Panc1 (cell line): ENCODE measurements at regions not wholly inside any gene's neighbourhood (a gene's known extent, or its start where the extent isn't known, plus 50 kb on each side); places are given as distances from the start of the nearest gene placed in this dataset.

Experiments used
- ATAC-seq: fragments of 200-7000 bp; cut with Tn5 transposase; 2 replicates; pipeline ENCODE4 v1.9.1; 2020; ENCODE audit warnings: mild to moderate bottlenecking, moderate library complexity
- BruUV-seq: library from RNA; stranded (reverse); fragments of 400-500 nt; replicated peaks from 2 replicates; lab custom pipeline; 2021; lab: Mats Ljungman, UMichigan
- CTCF ChIA-PET: fragments of 300-600 bp; sonication (Branson Sonifier 250); formaldehyde crosslinking; loops from one replicate; lab custom pipeline; 2022; ENCODE audit warnings: antibody characterized with exemption; lab: Charles Lee
- POLR2A ChIA-PET: fragments of 300-600 bp; sonication (Branson Sonifier 250); formaldehyde crosslinking; loops from one replicate; lab custom pipeline; 2022; ENCODE audit warnings: antibody characterized with exemption; lab: Charles Lee
- DNase-seq: peaks from one replicate; pipeline ENCODE4 v3.0.0-alpha.2; 2010; ENCODE audit warnings: low read depth, low spot score
- H3K27ac ChIP-seq: 2 replicates; pipeline ENCODE4 v1.5.1; 2011; ENCODE audit warnings: mild to moderate bottlenecking, low read length, inconsistent platforms
- H3K27me3 ChIP-seq: fragments of 200-500 bp; sonication (Bioruptor generic); 2 replicates; pipeline ENCODE4 v1.6.0; 2014; ENCODE audit warnings: low read length, inconsistent platforms; ENCODE audit not compliant: control insufficient read depth, insufficient read depth
- H3K36me3 ChIP-seq: fragments of 200-500 bp; sonication (Bioruptor generic); 2 replicates; pipeline ENCODE4 v1.5.1; 2014; ENCODE audit warnings: inconsistent platforms, mild to moderate bottlenecking, low read length, moderate library complexity; ENCODE audit not compliant: control insufficient read depth, insufficient read depth
- H3K4me1 ChIP-seq: 2 replicates; pipeline ENCODE4 v1.5.1; 2011; ENCODE audit warnings: inconsistent platforms, mild to moderate bottlenecking, low read length, moderate library complexity; ENCODE audit not compliant: control insufficient read depth, insufficient read depth
- H3K4me3 ChIP-seq, 2 experiments: 2 replicates each; pipeline ENCODE4 v1.5.1; 2011 to 2012; ENCODE audit warnings: low read depth in 2 of 2, low read length in 2 of 2, mild to moderate bottlenecking in 2 of 2, inconsistent platforms in 1 of 2, moderate library complexity in 1 of 2
- H3K9me3 ChIP-seq: fragments of 200-500 bp; sonication (Bioruptor generic); 2 replicates; pipeline ENCODE4 v1.5.1; 2014; ENCODE audit warnings: low read depth, mild to moderate bottlenecking, inconsistent platforms, low read length, moderate library complexity; ENCODE audit not compliant: control insufficient read depth, insufficient read depth
- POLR2AphosphoS5 ChIP-seq: IDR thresholded peaks from 2 replicates; pipeline ENCODE4 v1.6.1; 2012; ENCODE audit warnings: mild to moderate bottlenecking, low read depth, low read length, moderate library complexity
- SIN3A ChIP-seq: IDR thresholded peaks from 2 replicates; pipeline ENCODE4 v1.6.1; 2012; ENCODE audit warnings: low read depth, mild to moderate bottlenecking, low read length, moderate library complexity, borderline replicate concordance; ENCODE audit not compliant: insufficient read depth
- TCF7L2 ChIP-seq: IDR thresholded peaks from 2 replicates; pipeline ENCODE4 v1.6.1; 2011; ENCODE audit warnings: mild to moderate bottlenecking, low read depth, low read length, inconsistent platforms
- in situ Hi-C: cut with HindIII; loops from 2 replicates; pipeline ENCODE4 v1.10.0; 2016; ENCODE audit warnings: low sequenced_read_pairs, low pct_unique_long_range_greater_than_20kb
- intact Hi-C: fragments of 100-400 bp; cut with micrococcal nuclease; formaldehyde crosslinking; loops from one replicate; pipeline ENCODE4 v1.10.0; 2022; ENCODE audit not compliant: unreplicated experiment
- TF ChIP-seq, protein P1 (sequence below): fragments of 450-650 bp; IDR thresholded peaks from 2 replicates; pipeline ENCODE4 v1.5.1; 2017; ENCODE audit warnings: mild to moderate bottlenecking
- TF ChIP-seq, protein P2 (sequence below), 2 experiments: IDR thresholded peaks; 2 replicates each; pipeline ENCODE4 v1.6.1; 2011 to 2012; ENCODE audit warnings: low read depth in 2 of 2, control low read depth in 1 of 2, low read length in 1 of 2, mild to moderate bottlenecking in 1 of 2, moderate library complexity in 1 of 2; ENCODE audit not compliant: insufficient read depth in 1 of 2

- Histone ChIP-seq H3K36me3 (no peaks in the 10 kb centered on the region), H3K4me3 (no peak overlapping the region), H3K4me1 (no peaks in the 10 kb centered on the region), H3K9me3 (no peaks in the 10 kb centered on the region), H3K27me3 (no peaks in the 10 kb centered on the region), H3K27ac (no peak overlapping the region)
- intact Hi-C loops: no loop called here
- DNase-seq: no peak
- in situ Hi-C loops: no loop called here
- no TSS peak for BruUV-seq
- no peak for TF ChIP-seq POLR2AphosphoS5
- TF ChIP-seq, protein P1, sequence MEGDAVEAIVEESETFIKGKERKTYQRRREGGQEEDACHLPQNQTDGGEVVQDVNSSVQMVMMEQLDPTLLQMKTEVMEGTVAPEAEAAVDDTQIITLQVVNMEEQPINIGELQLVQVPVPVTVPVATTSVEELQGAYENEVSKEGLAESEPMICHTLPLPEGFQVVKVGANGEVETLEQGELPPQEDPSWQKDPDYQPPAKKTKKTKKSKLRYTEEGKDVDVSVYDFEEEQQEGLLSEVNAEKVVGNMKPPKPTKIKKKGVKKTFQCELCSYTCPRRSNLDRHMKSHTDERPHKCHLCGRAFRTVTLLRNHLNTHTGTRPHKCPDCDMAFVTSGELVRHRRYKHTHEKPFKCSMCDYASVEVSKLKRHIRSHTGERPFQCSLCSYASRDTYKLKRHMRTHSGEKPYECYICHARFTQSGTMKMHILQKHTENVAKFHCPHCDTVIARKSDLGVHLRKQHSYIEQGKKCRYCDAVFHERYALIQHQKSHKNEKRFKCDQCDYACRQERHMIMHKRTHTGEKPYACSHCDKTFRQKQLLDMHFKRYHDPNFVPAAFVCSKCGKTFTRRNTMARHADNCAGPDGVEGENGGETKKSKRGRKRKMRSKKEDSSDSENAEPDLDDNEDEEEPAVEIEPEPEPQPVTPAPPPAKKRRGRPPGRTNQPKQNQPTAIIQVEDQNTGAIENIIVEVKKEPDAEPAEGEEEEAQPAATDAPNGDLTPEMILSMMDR: no peak
- no peak for TF ChIP-seq SIN3A
- TF ChIP-seq, protein P2, sequence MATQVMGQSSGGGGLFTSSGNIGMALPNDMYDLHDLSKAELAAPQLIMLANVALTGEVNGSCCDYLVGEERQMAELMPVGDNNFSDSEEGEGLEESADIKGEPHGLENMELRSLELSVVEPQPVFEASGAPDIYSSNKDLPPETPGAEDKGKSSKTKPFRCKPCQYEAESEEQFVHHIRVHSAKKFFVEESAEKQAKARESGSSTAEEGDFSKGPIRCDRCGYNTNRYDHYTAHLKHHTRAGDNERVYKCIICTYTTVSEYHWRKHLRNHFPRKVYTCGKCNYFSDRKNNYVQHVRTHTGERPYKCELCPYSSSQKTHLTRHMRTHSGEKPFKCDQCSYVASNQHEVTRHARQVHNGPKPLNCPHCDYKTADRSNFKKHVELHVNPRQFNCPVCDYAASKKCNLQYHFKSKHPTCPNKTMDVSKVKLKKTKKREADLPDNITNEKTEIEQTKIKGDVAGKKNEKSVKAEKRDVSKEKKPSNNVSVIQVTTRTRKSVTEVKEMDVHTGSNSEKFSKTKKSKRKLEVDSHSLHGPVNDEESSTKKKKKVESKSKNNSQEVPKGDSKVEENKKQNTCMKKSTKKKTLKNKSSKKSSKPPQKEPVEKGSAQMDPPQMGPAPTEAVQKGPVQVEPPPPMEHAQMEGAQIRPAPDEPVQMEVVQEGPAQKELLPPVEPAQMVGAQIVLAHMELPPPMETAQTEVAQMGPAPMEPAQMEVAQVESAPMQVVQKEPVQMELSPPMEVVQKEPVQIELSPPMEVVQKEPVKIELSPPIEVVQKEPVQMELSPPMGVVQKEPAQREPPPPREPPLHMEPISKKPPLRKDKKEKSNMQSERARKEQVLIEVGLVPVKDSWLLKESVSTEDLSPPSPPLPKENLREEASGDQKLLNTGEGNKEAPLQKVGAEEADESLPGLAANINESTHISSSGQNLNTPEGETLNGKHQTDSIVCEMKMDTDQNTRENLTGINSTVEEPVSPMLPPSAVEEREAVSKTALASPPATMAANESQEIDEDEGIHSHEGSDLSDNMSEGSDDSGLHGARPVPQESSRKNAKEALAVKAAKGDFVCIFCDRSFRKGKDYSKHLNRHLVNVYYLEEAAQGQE (IDR thresholded peaks at IDR 0.05; ENCODE audit: insufficient read depth in 1 of 2, low read depth in 2 of 2, low read length in 1 of 2): no peak
- TF ChIP-seq TCF7L2: no peak
- ChIA-PET POLR2A (no interaction called here), CTCF (no interaction called here)
- ATAC-seq: no peak
These were observed 225.3 kb upstream of the KCNMB2 start for GRCh38 chr3:178310949-178311348.

GRCh38 chr3:178313716-178314115 is 222.5 kb upstream of the KCNMB2 start:
- H3K4me3 ChIP-seq: no peak overlapping the region
- no peaks in the 10 kb centered on the region for H3K4me1 ChIP-seq
- H3K36me3 ChIP-seq: no peaks in the 10 kb centered on the region
- TF ChIP-seq TCF7L2: no peak
- TF ChIP-seq, protein P2 (IDR thresholded peaks at IDR 0.05; ENCODE audit: insufficient read depth in 1 of 2, low read depth in 2 of 2, low read length in 1 of 2): no peak
- no peak for TF ChIP-seq SIN3A
- no peak for TF ChIP-seq POLR2AphosphoS5
- TF ChIP-seq, protein P1: no peak
- no peaks in the 10 kb centered on the region for H3K27me3 ChIP-seq
- no peaks in the 10 kb centered on the region for H3K9me3 ChIP-seq
- ChIA-PET CTCF (no interaction called here), POLR2A (no interaction called here)
- BruUV-seq: no TSS peak
- intact Hi-C loops (no loop called here), in situ Hi-C loops (no loop called here)
- DNase-seq (no peak), ATAC-seq (no peak)
- H3K27ac ChIP-seq: no peak overlapping the region
